ENCODE measurements at regions not wholly inside any gene's neighbourhood (a gene's known extent, or its start where the extent isn't known, plus 50 kb on each side); places are given as distances from the start of the nearest gene placed in this dataset.
"Not testable (repeated sequence)": the region's sequence is repeated elsewhere in the genome, so short reads cannot be mapped to it uniquely, and the experiment has no call there.

DNA sequence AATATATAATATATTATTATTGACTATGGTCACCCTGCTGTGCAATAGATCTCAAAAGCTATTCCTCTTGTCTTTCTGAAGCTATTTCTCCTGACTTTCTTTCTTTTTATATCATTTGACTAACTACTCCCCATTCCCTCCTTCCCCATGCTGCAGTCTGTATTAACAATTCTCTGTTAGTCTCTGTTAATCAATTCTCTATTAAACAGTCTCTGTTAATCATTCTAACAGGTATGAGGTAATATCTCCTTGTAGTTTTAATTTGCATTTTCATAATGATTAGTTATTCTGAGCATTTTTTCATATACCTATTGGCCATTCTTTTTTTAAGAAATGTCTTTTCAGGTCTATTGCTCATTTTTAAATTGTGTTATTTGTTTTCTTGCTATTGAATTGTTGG, 201.0 kb upstream of the B3GALT2 start:
- no peak for TF ChIP-seq CTCF (IDR thresholded peaks at IDR 0.05; ENCODE audit: insufficient read depth, low read length, missing control alignments)
- ChIA-PET CTCF (interaction anchor here (1.5 kb wide), 1 partner anchor 18 kb away, joined by 6 read pairs; no protein-coding TSS in a partner anchor), POLR2A (no interaction called here)
- no peak overlapping the region for H3K4me3 ChIP-seq (ENCODE audit: low read depth, low read length)
- DNase-seq (ENCODE audit: low read depth, low spot score): no peak

- POLR2A ChIA-PET; H3K4me3 ChIP-seq (ENCODE audit: low read depth, low read length); DNase-seq (ENCODE audit: low read depth, low spot score); CTCF ChIA-PET: not testable (repeated sequence)
Measured at GRCh38 chr1:193378451-193378850, 192.0 kb upstream of the B3GALT2 start.

GRCh38 chr1:193377472-193377871, 191.1 kb upstream of the B3GALT2 start:
- POLR2A ChIA-PET: no interaction called here
- no peak overlapping the region for H3K4me3 ChIP-seq (ENCODE audit: low read depth, low read length)
- CTCF ChIA-PET: no interaction called here
- no peak for TF ChIP-seq CTCF (IDR thresholded peaks at IDR 0.05; ENCODE audit: insufficient read depth, low read length, missing control alignments)
- DNase-seq (ENCODE audit: low read depth, low spot score): no peak

GRCh38 chr1:193372553-193372952, 186.1 kb upstream of the B3GALT2 start:
- H3K4me3 ChIP-seq (ENCODE audit: low read depth, low read length): no peak overlapping the region
- TF ChIP-seq CTCF (IDR thresholded peaks at IDR 0.05; ENCODE audit: insufficient read depth, low read length, missing control alignments): no peak
- ChIA-PET POLR2A (no interaction called here), CTCF (no interaction called here)
- DNase-seq (ENCODE audit: low read depth, low spot score): no peak

DNA sequence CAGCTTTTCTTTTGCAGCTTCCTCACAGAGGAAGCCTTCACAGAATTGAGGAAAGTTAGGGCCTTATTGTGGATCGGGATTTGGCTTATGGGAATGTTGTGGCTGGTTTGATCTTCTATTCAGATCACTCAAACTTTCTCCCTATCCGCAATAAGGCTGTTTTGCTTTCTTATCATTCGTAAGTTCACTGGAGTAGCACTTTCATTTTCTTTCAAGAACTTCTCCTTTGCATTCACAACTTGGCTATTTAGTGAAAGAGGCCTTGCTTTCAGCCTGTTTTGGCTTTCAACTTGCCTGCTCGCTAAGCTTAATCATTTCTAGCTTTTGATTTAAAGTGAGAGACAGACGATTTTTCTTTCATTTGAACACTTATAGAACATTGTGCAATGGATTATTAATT, 181.9 kb upstream of the B3GALT2 start:
- CTCF ChIA-PET: no interaction called here
- no peak overlapping the region for H3K4me3 ChIP-seq (ENCODE audit: low read depth, low read length)
- POLR2A ChIA-PET: no interaction called here

DNA sequence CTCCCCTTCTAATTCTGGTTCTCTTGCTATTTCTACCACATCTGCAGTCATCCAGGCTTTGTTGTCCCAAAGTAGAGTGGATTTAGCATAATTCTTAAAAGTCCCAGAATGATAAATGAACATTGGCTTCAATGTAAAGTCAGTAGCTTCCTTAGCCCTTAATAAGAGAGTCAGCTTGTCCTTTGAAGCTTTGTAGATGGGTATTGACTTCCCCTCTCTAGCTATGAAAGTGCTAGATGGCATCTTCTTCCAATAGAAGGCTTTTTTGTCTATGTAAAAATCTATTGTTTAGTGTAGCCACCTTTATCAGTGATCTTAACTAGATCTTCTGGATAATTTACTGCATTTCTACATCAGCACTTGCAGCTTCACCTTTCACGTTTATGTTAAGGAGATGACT, 181.4 kb upstream of the B3GALT2 start:
- CTCF ChIA-PET: no interaction called here
- DNase-seq (ENCODE audit: low read depth, low spot score): no peak
- TF ChIP-seq CTCF (IDR thresholded peaks at IDR 0.05; ENCODE audit: insufficient read depth, low read length, missing control alignments): no peak
- POLR2A ChIA-PET: no interaction called here
- H3K4me3 ChIP-seq (ENCODE audit: low read depth, low read length): no peak overlapping the region

More for the DNA sequence above, 181.9 kb upstream of the B3GALT2 start:
- no peak for TF ChIP-seq CTCF (IDR thresholded peaks at IDR 0.05; ENCODE audit: insufficient read depth, low read length, missing control alignments)
- DNase-seq (ENCODE audit: low read depth, low spot score): no peak

DNA sequence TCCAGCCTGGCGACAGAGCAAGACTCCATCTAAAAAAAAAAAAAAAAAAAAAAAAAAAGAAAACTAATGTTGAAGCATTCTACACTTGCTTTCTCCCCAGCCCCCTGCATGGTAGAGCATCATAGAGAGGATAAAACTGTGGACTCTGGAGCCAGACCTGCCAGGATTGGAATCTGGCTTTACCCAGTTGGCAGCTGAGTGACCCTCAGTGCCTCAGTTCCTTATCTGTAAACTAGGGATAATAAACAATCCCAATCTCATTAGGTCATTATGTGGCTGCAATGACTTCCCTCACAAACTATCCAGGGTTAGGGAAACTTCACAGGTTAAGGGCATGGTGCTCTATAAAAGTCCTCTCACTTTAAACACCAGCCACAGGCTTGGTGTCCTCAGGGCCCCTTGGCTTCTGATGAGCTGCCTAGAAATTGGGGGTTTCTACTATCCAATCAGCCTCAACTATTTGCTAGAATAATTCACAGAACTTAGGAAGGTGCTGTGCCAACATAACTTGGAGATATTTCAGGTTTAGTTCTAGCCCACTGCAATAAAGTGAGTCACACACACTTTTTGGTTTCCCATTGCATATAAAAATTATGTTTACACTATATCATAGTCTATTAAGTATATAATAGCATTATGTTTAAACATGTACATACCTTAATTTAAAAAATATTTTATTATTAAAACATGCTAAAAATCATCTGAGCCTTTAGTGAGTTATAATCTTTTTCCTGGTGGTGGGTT, 180.5 kb upstream of the B3GALT2 start:
- TF ChIP-seq CTCF (IDR thresholded peaks at IDR 0.05; ENCODE audit: insufficient read depth, low read length, missing control alignments): no peak
- CTCF ChIA-PET: no interaction called here
- POLR2A ChIA-PET: no interaction called here
- DNase-seq (ENCODE audit: low read depth, low spot score): no peak
- H3K4me3 ChIP-seq (ENCODE audit: low read depth, low read length): no peak overlapping the region

Data from AG04449 (cell line).